Psoas muscle (tissue), 7 donors: ENCODE measurements at regions not wholly inside any gene's neighbourhood (a gene's known extent, or its start where the extent isn't known, plus 50 kb on each side); places are given as distances from the start of the nearest gene placed in this dataset.

Experiments
- ATAC-seq, 4 donors: fragments of 200-7000 bp; cut with Tn5 transposase; one replicate each; pipeline ENCODE4 v1.9.1; 2020; ENCODE audit warnings: moderate library complexity in 3 of 4, mild to moderate bottlenecking in 2 of 4
- DNase-seq, 2 donors: peaks; one replicate each; pipeline ENCODE4 v3.0.0-alpha.2; 2020
- H3K27ac ChIP-seq: fragments of 200-600 bp; one replicate; pipeline ENCODE4 v1.8.0; 2022
- H3K27me3 ChIP-seq, 3 donors: fragments of 200-600 bp in 1 of 3; one replicate each; pipeline versions ENCODE4 v1.6.1 to v1.8.0; 2013 to 2022; ENCODE audit warnings: low read length in 2 of 3, mild to moderate bottlenecking in 2 of 3, moderate library complexity in 1 of 3; ENCODE audit not compliant: insufficient read depth in 3 of 3
- H3K36me3 ChIP-seq, 2 donors: fragments of 200-600 bp in 1 of 2; one replicate each; pipeline versions ENCODE4 v1.6.1 to v1.8.0; 2013 to 2022; ENCODE audit warnings: low read depth in 1 of 2, mild to moderate bottlenecking in 1 of 2, moderate library complexity in 1 of 2; ENCODE audit not compliant: insufficient read depth in 1 of 2
- H3K4me1 ChIP-seq: fragments of 200-600 bp; one replicate; pipeline ENCODE4 v1.8.0; 2022
- H3K4me3 ChIP-seq: fragments of 200-600 bp; one replicate; pipeline ENCODE4 v1.8.0; 2022; ENCODE audit warnings: mild to moderate bottlenecking
- H3K9me3 ChIP-seq: fragments of 200-600 bp; one replicate; pipeline ENCODE4 v1.8.0; 2022
- WGBS, 3 donors: extraction: QIAGEN DNeasy Blood & Tissue Kit; methylation state at CpG; one replicate each; pipeline versions ENCODE4 v1.1.6 to v1.1.7; 2013; 5-methylcytosine and 5-hydroxymethylcytosine counted together
- intact Hi-C, 2 donors: fragments of 100-400 bp; cut with DNase I; formaldehyde crosslinking; loops; one replicate each; pipeline versions ENCODE4 v1.11.0 to v1.14.2; 2022
- TF ChIP-seq, protein P1 (sequence below): fragments of 200-600 bp; IDR thresholded peaks from one replicate; pipeline ENCODE4 v1.8.0; 2022; ENCODE audit warnings: antibody characterized with exemption
- donor health status: healthy with polysubstance abuse.
- donor health status: DM: no; HTN: no; CAD: no; lungs with moderate emphysema.
- donor health status: Bipolar disorder and iron deficiency.
- donor health status: healthy.
- donor health status: DM: yes; HTN: yes; CAD: no.
- donor health status: DM: no; HTN: no; CAD: no.
- donor health status: DM: yes; HTN: yes; CAD: no.

DNA sequence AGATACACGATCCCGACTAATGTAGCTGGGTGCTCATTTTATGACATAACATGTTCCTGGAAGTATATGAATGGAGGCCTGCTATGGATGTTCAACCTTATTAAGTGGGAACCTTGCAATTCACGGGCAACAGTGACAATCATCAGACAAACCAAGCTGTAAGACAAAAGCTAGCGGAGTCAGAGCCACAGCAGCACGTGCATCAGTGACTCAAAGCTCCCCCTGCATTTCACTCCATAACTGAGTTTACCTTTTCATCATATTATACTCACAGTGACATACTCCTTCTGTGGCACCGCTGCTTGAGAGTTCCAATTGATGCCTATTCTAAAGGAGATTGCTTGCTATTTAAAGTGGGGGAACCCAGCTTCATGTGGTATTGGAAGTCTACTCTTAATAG, 176.0 kb upstream of the PITRM1 start:
- TF ChIP-seq, protein P1, sequence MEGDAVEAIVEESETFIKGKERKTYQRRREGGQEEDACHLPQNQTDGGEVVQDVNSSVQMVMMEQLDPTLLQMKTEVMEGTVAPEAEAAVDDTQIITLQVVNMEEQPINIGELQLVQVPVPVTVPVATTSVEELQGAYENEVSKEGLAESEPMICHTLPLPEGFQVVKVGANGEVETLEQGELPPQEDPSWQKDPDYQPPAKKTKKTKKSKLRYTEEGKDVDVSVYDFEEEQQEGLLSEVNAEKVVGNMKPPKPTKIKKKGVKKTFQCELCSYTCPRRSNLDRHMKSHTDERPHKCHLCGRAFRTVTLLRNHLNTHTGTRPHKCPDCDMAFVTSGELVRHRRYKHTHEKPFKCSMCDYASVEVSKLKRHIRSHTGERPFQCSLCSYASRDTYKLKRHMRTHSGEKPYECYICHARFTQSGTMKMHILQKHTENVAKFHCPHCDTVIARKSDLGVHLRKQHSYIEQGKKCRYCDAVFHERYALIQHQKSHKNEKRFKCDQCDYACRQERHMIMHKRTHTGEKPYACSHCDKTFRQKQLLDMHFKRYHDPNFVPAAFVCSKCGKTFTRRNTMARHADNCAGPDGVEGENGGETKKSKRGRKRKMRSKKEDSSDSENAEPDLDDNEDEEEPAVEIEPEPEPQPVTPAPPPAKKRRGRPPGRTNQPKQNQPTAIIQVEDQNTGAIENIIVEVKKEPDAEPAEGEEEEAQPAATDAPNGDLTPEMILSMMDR: no peak
- DNase-seq (no peak), ATAC-seq (no peak)
- H3K9me3 ChIP-seq: no peaks in the 10 kb centered on the region
- 90 to 96% (median 95%) methylated on average over 6 of the region's 6 CpGs for WGBS, 3 donors
- intact Hi-C loops: no loop called here
- peaks cover 0 to 2% (median 0%) of the 10 kb centered on the region in 3 donors for H3K27me3 ChIP-seq
- no peak overlapping the region for H3K4me3 ChIP-seq
- no peak overlapping the region for H3K27ac ChIP-seq
- H3K4me1 ChIP-seq: peaks cover 9% of the 10 kb centered on the region
- no peaks in the 10 kb centered on the region for H3K36me3 ChIP-seq

DNA sequence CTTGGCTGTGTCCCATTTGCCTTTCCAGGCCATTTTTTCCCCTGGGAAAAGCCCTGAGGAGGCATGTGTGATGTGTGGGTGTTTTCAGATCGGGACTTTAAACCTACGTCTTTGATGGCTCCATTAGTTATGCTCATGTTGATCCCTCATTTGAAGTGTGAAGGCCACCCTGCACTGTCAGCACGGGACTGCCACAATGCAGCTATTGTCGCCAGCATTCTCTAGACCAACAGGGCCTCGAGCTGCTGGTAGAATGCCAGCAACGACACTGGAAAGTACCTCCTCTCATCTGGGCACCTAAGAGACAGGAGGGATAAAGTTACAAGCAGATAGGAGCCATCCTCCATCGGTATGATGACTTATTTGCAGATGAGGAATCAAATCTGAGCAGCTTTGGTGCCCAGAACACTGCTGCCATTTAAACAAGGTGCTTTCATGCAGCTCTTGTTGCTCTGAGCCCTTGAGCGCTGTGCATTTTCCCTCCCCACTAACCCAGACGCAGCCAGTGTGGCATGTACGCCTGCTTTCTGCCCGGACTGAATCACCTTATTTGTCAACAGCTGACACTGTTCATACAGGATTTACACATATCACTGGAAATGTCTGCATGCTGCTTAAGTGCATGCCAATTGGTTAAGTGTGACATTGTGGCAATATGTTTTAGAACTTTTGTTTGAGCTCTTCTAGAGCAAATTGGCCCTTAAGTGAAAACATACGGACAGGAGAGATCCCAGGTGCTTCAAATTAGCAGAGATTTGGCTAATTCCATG, 175.0 kb upstream of the PITRM1 start:
- Histone ChIP-seq H3K4me1 (no peaks in the 10 kb centered on the region), H3K27ac (no peak overlapping the region), H3K9me3 (no peaks in the 10 kb centered on the region), H3K4me3 (no peak overlapping the region), H3K27me3 (peaks cover 0 to 2% (median 0%) of the 10 kb centered on the region in 3 donors), H3K36me3 (no peaks in the 10 kb centered on the region)
- no peak for DNase-seq
- TF ChIP-seq, protein P1: no peak
- intact Hi-C loops: no loop called here
- peak in 1 of 4 donors; percentile 46 for ATAC-seq
- WGBS, 3 donors: 43 to 52% (median 43%) methylated on average over 12 of the region's 12 CpGs

DNA sequence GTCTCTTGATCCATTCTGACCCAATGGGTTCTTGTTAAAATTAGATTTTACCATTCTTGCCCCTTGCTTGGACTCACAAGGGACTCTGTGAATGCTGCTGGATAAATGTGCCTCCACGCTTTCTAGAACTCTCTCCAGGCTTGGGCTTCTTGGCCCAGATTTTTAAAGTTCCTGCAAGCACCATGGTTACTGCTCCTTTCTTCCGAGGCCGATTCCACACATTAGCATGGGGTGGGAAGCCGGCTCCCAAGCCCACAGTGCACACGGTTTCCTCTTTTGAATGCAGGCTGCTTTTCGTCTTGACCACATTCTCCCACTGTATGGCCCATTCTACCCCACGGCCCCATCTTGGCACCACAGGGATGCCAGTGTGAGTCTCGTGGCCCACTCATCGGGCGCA, 174.3 kb upstream of the PITRM1 start:
- TF ChIP-seq, protein P1: no peak
- DNase-seq (no peak), ATAC-seq (no peak)
- no peaks in the 10 kb centered on the region for H3K4me1 ChIP-seq
- WGBS, 3 donors: 76 to 82% (median 78%) methylated on average over 10 of the region's 10 CpGs
- peaks cover 0 to under 1% (median 0%) of the 10 kb centered on the region in 3 donors for H3K27me3 ChIP-seq
- H3K27ac ChIP-seq: no peak overlapping the region
- intact Hi-C loops: no loop called here
- no peak overlapping the region for H3K4me3 ChIP-seq
- H3K9me3 ChIP-seq: no peaks in the 10 kb centered on the region
- H3K36me3 ChIP-seq: no peaks in the 10 kb centered on the region

DNA sequence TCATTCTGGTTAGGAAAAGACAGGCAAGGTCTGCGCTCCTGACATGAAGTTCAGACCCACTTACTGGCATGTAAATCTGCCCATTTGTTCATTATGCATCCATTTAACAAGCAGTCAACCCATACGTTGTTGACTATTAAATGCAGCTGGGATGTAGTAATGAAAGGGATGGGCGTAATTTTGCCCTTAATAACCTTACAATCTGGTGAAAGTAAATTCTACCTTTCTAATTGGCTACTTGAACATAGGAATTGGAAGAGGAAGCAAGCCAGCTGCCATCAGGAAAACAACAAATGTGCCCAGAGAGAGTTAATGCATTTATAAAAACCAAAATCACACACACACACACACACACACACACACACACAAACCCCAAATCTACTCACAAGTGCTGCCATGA, 170.2 kb upstream of the PITRM1 start:
- H3K36me3 ChIP-seq: no peaks in the 10 kb centered on the region
- ATAC-seq: no peak
- TF ChIP-seq, protein P1: no peak
- WGBS, 3 donors: 74 to 84% (median 83%) methylated on average over 3 of the region's 3 CpGs
- H3K27me3 ChIP-seq: no peaks in the 10 kb centered on the region
- intact Hi-C loops: no loop called here
- H3K9me3 ChIP-seq: no peaks in the 10 kb centered on the region
- no peak overlapping the region for H3K27ac ChIP-seq
- H3K4me1 ChIP-seq: no peaks in the 10 kb centered on the region
- no peak for DNase-seq
- H3K4me3 ChIP-seq: no peak overlapping the region
